DND-41 (cell line): ENCODE measurements at regions not wholly inside any gene's neighbourhood (a gene's known extent, or its start where the extent isn't known, plus 50 kb on each side); places are given as distances from the start of the nearest gene placed in this dataset.

Source experiments
- EZH2 ChIP-seq: IDR thresholded peaks from 3 replicates; pipeline ENCODE4 v1.6.1; 2012; ENCODE audit warnings: borderline replicate concordance, low read depth, mild to moderate bottlenecking, moderate library complexity, low read length, inconsistent platforms; ENCODE audit not compliant: severe bottlenecking
- TF ChIP-seq, protein P1 (sequence below): IDR thresholded peaks from 2 replicates; pipeline ENCODE4 v1.5.1; 2012; ENCODE audit warnings: borderline replicate concordance, low read length, moderate library complexity, mild to moderate bottlenecking; ENCODE audit not compliant: poor library complexity, severe bottlenecking; ENCODE audit errors: extremely low read depth

- TF ChIP-seq, protein P1, sequence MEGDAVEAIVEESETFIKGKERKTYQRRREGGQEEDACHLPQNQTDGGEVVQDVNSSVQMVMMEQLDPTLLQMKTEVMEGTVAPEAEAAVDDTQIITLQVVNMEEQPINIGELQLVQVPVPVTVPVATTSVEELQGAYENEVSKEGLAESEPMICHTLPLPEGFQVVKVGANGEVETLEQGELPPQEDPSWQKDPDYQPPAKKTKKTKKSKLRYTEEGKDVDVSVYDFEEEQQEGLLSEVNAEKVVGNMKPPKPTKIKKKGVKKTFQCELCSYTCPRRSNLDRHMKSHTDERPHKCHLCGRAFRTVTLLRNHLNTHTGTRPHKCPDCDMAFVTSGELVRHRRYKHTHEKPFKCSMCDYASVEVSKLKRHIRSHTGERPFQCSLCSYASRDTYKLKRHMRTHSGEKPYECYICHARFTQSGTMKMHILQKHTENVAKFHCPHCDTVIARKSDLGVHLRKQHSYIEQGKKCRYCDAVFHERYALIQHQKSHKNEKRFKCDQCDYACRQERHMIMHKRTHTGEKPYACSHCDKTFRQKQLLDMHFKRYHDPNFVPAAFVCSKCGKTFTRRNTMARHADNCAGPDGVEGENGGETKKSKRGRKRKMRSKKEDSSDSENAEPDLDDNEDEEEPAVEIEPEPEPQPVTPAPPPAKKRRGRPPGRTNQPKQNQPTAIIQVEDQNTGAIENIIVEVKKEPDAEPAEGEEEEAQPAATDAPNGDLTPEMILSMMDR = no peak
- no peak for TF ChIP-seq EZH2
Observed at GRCh38 chr10:31147210-31147608, 115.5 kb upstream of the ZNF438 start.
